ENCODE measurements at regions not wholly inside any gene's neighbourhood (a gene's known extent, or its start where the extent isn't known, plus 50 kb on each side); places are given as distances from the start of the nearest gene placed in this dataset.
"Not testable (repeated sequence)": the region's sequence is repeated elsewhere in the genome, so short reads cannot be mapped to it uniquely, and the experiment has no call there.

DNA sequence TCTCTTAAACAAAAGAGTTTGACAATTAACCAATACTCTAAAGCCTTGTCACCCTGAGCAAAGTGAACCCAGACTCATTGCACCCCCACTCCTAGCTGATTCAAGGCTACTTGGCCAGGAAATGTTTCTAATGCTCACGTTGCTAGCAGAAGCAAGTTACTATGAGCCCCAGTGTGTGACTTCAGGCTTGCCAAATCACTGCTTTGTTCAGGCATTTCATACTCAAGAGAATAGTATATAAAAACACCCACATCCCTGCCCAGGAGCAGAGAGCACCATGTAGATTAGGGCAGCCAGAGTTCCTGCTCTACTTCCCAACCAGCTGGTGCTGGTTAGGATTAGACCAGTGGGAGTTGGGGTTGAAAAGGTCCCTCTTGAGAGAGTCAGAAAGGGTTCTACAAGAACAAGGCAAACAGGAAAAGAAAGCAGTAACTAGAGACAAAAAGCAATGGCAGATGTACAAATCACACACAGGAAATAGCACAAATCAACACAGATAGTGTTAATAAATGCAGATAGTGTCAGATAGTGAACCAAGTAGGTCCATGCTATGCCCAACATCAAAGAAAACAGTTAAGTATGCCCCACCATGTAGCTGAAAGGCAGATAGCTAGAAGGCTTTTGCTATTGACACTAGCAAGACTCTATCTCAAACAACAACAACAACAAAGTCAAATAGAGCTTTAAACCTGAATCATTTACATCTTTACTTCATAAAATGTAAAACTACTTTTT is 314.3 kb downstream of the GOLGA6L6 start:
- TF ChIP-seq CTCF (IDR thresholded peaks at IDR 0.05); EZH2 (IDR thresholded peaks at IDR 0.05; ENCODE audit: borderline replicate concordance, insufficient read depth, low read depth, low read length, poor library complexity, severe bottlenecking): not testable (repeated sequence)
